ENCODE measurements at regions not wholly inside any gene's neighbourhood (a gene's known extent, or its start where the extent isn't known, plus 50 kb on each side); places are given as distances from the start of the nearest gene placed in this dataset.

DNA sequence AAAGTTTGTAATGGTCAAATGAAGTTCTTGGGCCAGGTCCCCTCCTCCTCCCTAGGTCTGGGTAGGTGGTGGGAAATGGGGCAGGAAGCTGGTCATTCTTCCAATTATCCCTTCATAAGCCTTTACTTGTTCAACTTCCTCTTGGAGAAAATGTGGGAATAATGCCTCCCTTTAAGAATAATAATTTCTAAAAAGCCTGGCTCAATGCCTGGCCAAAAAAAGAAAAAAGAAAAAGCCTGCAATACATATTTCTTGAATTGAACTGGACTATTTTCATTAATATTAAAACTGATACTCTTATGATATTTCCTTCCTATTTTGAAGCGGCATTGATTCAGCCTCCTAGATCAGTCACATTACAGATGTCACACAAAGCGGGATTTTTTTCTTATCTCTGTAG is 600.9 kb downstream of the CCDC171 start:
- Histone ChIP-seq H3K9ac (ENCODE audit: insufficient read depth in 1 of 2, low read depth in 2 of 2, low read length in 2 of 2) (no peak overlapping the region), H3K36me3 (ENCODE audit: control insufficient read depth, insufficient read depth, low read length) (no peaks in the 10 kb centered on the region), H3K79me2 (ENCODE audit: control insufficient read depth, insufficient read depth, low read length) (no peaks in the 10 kb centered on the region), H3K27me3 (ENCODE audit: control insufficient read depth in 2 of 2, insufficient read depth in 2 of 2, low read length in 2 of 2) (no peaks in the 10 kb centered on the region), H3K27ac (ENCODE audit: extremely low read depth, low read depth, low read length) (no peak overlapping the region), H3K4me2 (ENCODE audit: insufficient read depth, low read length) (no peak overlapping the region), H3K4me1 (replicated peaks in 1 of 2; ENCODE audit: control insufficient read depth in 2 of 2, insufficient read depth in 2 of 2, low read length in 2 of 2) (no peaks in the 10 kb centered on the region), H3K9me1 (ENCODE audit: control insufficient read depth, insufficient read depth, low read length) (no peaks in the 10 kb centered on the region), H4K20me1 (replicated peaks; ENCODE audit: control insufficient read depth, insufficient read depth, low read length) (no peaks in the 10 kb centered on the region), H3K4me3 (no peak overlapping the region), H2AFZ (ENCODE audit: low read depth, low read length) (no peak overlapping the region), H3K9me3 (replicated peaks; ENCODE audit: control insufficient read depth, insufficient read depth, low read depth, low read length) (no peaks in the 10 kb centered on the region)
- no peak for DNase-seq (ENCODE audit: extremely low read depth in 1 of 4, low spot score in 3 of 4)
- intact Hi-C loops (cut with micrococcal nuclease) = no loop called here
- no peak for ATAC-seq
- in situ Hi-C loops (cut with MboI) = no loop called here
- ChIA-PET POLR2A (interaction anchor here (0.6 kb wide), 1 partner anchor 27 kb away, joined by 3 read pairs; no protein-coding TSS in a partner anchor), CTCF (ENCODE audit: low intra/inter-chr PET ratio) (no interaction called here)
- 0% methylated on average over 2 of the region's 2 CpGs for WGBS (ENCODE audit: insufficient coverage, low coverage, missing lambda C conversion rate)
- no TSS peak for BruUV-seq (replicated peaks)
- FAIRE-seq = no peak
- TF ChIP-seq, protein P1, sequence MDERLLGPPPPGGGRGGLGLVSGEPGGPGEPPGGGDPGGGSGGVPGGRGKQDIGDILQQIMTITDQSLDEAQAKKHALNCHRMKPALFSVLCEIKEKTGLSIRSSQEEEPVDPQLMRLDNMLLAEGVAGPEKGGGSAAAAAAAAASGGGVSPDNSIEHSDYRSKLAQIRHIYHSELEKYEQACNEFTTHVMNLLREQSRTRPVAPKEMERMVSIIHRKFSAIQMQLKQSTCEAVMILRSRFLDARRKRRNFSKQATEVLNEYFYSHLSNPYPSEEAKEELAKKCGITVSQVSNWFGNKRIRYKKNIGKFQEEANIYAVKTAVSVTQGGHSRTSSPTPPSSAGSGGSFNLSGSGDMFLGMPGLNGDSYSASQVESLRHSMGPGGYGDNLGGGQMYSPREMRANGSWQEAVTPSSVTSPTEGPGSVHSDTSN (CRISPR knock-in tag; IDR thresholded peaks at IDR 0.05; ENCODE audit: low read depth) = no peak
- TF ChIP-seq, protein P1 (tag; conservative IDR thresholded peaks at IDR 0.05; ENCODE audit: low read depth) = no peak
- no peak for TF ChIP-seq RUNX1 (IDR thresholded peaks at IDR 0.05; ENCODE audit: low read depth)
- TF ChIP-seq ZNF561 (CRISPR knock-in tag; conservative IDR thresholded peaks at IDR 0.05) = no peak
- TF ChIP-seq POLR2H (tag; IDR thresholded peaks at IDR 0.05; ENCODE audit: low read depth) = no peak
- TF ChIP-seq HEY1 (CRISPR knock-in tag; IDR thresholded peaks at IDR 0.05; ENCODE audit: borderline replicate concordance) = no peak
- TF ChIP-seq ELF1 (tag; IDR thresholded peaks at IDR 0.05) = no peak
- no peak for TF ChIP-seq PATZ1 (CRISPR knock-in tag; IDR thresholded peaks at IDR 0.05; ENCODE audit: borderline replicate concordance)
- TF ChIP-seq RREB1 (CRISPR knock-in tag; IDR thresholded peaks at IDR 0.05) = no peak
- no peak for TF ChIP-seq PHB (CRISPR knock-in tag; IDR thresholded peaks at IDR 0.05)
- TF ChIP-seq TRIM25 (IDR thresholded peaks at IDR 0.05; ENCODE audit: borderline replicate concordance) = no peak

All from K562 (cell line).